ENCODE measurements at regions not wholly inside any gene's neighbourhood (a gene's known extent, or its start where the extent isn't known, plus 50 kb on each side); places are given as distances from the start of the nearest gene placed in this dataset.

GRCh38 chr2:44838116-44838790 is 103.2 kb upstream of the SIX3 start:
- TF ChIP-seq TAF1 (IDR thresholded peaks at IDR 0.05; ENCODE audit: low read depth, low read length) (no peak), POLR2A (IDR thresholded peaks at IDR 0.05; ENCODE audit: low read depth, low read length) (no peak), SPI1 (IDR thresholded peaks at IDR 0.05; ENCODE audit: low read depth, low read length) (no peak), POLR2AphosphoS5 (IDR thresholded peaks at IDR 0.05; ENCODE audit: low read depth, low read length) (no peak), POU2F2 (IDR thresholded peaks at IDR 0.05; ENCODE audit: low read depth, low read length) (no peak)
